HL-60 (cell line): ENCODE measurements at regions not wholly inside any gene's neighbourhood (a gene's known extent, or its start where the extent isn't known, plus 50 kb on each side); places are given as distances from the start of the nearest gene placed in this dataset.

ENCODE experiments used
- GABPA ChIP-seq: IDR thresholded peaks from 2 replicates; pipeline ENCODE4 v1.6.1; 2012; ENCODE audit warnings: low read depth
- POLR2AphosphoS5 ChIP-seq: IDR thresholded peaks from 2 replicates; pipeline ENCODE4 v1.6.1; 2012; ENCODE audit warnings: low read depth
- REST ChIP-seq: IDR thresholded peaks from 2 replicates; pipeline ENCODE4 v1.6.1; 2012; ENCODE audit warnings: low read depth; ENCODE audit not compliant: insufficient replicate concordance
- SPI1 ChIP-seq: IDR thresholded peaks from 2 replicates; pipeline ENCODE4 v1.6.1; 2012; ENCODE audit warnings: low read depth, mild to moderate bottlenecking, borderline replicate concordance
- TF ChIP-seq, protein P1 (sequence below): IDR thresholded peaks from one replicate; pipeline ENCODE4 v1.5.1; 2011; ENCODE audit warnings: low read length, control low read depth, inconsistent platforms; ENCODE audit not compliant: insufficient read depth

- TF ChIP-seq, protein P1, sequence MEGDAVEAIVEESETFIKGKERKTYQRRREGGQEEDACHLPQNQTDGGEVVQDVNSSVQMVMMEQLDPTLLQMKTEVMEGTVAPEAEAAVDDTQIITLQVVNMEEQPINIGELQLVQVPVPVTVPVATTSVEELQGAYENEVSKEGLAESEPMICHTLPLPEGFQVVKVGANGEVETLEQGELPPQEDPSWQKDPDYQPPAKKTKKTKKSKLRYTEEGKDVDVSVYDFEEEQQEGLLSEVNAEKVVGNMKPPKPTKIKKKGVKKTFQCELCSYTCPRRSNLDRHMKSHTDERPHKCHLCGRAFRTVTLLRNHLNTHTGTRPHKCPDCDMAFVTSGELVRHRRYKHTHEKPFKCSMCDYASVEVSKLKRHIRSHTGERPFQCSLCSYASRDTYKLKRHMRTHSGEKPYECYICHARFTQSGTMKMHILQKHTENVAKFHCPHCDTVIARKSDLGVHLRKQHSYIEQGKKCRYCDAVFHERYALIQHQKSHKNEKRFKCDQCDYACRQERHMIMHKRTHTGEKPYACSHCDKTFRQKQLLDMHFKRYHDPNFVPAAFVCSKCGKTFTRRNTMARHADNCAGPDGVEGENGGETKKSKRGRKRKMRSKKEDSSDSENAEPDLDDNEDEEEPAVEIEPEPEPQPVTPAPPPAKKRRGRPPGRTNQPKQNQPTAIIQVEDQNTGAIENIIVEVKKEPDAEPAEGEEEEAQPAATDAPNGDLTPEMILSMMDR: no peak
- TF ChIP-seq POLR2AphosphoS5: no peak
- no peak for TF ChIP-seq GABPA
- no peak for TF ChIP-seq REST
- no peak for TF ChIP-seq SPI1
Measured at GRCh38 chr3:54021071-54021470, 101.3 kb upstream of the CACNA2D3 start.
